ENCODE measurements at regions not wholly inside any gene's neighbourhood (a gene's known extent, or its start where the extent isn't known, plus 50 kb on each side); places are given as distances from the start of the nearest gene placed in this dataset.
"Not testable (repeated sequence)": the region's sequence is repeated elsewhere in the genome, so short reads cannot be mapped to it uniquely, and the experiment has no call there.

DNA sequence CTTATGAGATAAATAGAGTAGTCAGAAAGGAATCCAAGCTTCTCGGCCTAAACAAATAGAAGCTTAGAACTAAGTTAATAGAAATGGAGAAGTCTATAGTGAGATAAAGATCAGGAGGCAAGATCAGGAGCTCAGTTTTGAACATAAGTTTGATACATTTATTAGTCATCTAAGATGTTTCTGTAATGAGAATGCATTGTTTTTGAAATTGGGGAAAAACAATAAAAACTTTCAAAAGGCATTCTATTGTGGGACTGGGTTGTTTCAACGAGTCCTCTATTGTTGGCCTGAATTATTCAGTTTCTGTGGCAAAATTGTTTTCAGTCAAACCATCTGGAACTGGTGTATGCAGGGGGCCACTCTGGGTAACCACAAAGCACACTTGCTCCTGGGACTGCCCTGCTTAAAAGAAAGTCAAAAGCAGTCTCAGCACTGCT is 181.0 kb upstream of the CLINT1 start:
- no peak for DNase-seq

GRCh38 chr5:158039441-158039840 is 180.5 kb upstream of the CLINT1 start:
- DNase-seq: no peak

GRCh38 chr5:158036983-158037595 is 178.1 kb upstream of the CLINT1 start:
- DNase-seq: not testable (repeated sequence)

DNA sequence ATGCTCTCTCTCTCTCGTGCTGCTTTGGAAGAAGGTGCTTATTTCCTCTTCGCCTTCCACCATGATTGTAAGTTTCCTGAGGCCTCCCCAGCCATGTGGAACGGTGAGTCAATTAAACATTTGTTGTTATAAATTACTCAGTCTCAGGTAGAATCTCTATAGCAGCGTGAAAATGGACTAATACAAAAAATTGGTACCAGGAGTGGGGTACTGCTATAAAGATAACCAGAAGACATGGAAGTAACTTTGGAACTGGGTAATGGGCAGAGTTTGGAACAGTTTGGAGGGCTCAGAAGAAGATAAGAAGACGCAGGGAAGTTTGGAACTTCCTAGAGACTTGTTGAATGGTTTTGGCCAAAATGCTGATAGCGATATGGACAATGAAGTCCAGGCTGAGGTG is 175.6 kb upstream of the CLINT1 start:
- not testable (repeated sequence) for DNase-seq

DNA sequence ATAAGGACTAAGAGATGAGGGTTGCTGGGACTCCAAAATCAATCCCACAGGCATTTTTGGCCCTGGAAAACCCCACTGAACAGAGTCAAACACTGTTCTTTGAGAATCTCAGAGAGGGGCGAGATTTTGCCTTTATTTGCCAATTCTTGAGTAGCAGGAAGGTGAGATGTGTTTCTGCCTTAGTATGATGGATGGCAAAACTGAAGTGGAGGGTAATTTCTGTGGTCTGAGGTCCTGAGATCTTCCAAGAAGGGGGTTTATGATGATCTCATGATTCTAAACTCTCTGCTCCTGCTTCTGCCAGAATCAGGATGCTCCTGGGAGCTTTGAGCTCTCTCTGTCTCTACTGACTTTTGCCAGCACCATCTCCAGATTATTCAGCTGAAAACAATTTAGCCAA is 174.8 kb upstream of the CLINT1 start:
- DNase-seq: no peak

DNA sequence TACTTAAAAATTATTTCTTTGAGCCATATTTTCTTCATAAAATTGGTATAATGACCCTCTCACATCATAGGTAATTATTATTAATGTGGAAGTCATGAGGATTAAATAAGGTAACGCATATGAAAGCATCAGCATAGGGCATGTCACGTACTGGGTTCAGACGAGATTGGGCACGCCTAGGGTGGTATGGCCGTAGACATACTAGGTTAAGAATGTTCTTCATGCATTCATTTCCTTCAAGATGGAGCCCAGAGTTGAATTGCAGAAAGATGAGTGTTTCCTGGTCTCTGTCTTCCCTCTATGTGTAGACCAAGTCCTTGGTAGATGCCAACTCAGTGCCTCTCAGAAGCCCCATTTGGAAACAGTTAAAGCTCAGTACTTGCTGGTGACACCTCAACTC is 174.1 kb upstream of the CLINT1 start:
- no peak for DNase-seq

DNA sequence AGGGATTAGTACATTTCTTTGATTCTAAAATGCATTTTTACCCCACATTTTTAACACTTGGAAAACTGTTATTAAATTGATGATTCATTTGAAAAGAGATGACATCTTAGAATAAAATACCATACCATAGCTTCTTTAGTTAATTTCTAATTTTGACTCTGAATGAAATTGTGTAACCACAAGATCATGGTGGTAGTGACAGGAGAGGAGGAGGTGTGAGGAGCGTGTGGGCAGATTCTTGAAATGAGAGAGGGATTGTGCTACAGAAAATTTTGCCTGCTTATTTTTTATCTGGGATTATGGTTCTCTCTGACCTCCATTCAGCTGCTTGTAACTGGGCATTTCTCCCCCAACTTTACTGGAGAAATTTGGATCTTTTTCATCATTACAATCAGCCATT is 173.3 kb upstream of the CLINT1 start:
- no peak for DNase-seq

DNA sequence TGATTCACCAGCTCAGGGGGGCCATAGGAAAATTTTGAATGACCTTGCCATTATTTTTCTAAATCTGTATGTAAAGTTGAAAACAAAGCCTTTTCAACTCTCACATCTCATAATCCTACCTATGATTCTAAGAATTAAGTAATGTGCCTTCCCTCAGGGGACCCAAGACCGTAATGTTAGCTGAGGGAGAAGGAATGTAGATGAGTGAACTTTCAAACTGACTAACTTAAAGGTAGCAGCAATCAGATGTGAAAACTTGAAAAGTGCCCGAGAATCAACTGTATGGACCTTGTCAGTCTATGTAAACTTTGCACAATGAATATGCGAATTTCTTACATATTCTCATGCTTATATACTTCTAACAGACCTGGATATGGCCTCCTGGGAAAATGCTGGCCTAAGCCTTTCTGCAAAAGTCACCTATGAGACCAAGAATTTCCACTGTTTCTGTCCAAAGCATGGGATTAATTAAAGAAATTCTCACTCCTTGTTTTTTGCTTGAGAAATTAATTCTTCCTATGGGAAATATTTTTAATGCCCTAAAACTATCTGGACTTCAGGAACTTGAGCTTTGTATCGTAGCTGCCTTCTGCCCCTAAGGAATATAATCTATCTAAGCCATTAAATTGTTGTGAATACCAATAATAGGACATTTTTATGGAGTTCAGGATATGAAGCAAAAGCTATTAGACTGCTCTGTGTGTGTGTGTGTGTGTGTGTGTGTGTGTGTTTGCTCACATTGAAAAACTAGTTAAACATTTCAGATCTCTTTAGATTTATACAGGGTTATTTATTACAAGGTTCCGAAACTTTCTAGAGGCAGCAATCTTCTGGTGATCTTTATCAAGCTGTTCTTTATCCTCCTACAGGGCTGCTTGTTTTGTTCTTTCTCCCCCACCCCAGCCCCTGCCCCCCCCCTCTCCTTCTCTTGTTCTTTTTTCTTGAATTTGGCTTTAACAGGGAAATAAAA is 169.1 kb upstream of the CLINT1 start:
- no peak for DNase-seq

- DNase-seq: no peak
Measured at GRCh38 chr5:158026304-158027031, 167.5 kb upstream of the CLINT1 start.

DNA sequence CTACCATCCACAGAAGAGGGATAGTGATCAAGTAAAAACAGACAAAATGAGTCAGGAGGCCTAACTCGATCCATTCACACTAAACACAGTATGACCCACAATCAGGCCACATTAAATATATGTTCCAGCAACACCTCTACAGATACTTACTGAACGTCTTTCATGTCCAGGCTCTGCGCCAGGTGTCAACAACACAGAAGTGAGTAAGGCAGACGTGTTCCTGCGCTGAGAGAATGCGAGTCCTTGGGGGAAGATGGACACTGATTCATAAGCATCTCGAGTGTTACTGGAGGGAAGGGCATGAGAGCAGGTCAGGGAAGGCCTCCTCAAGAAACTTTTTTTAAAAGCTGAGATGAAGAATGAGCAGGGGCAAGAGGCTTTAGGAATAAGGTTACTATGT is 164.3 kb upstream of the CLINT1 start:
- DNase-seq: no peak

- DNase-seq: no peak
Measured at GRCh38 chr5:158022837-158023236, 163.9 kb upstream of the CLINT1 start.

DNA sequence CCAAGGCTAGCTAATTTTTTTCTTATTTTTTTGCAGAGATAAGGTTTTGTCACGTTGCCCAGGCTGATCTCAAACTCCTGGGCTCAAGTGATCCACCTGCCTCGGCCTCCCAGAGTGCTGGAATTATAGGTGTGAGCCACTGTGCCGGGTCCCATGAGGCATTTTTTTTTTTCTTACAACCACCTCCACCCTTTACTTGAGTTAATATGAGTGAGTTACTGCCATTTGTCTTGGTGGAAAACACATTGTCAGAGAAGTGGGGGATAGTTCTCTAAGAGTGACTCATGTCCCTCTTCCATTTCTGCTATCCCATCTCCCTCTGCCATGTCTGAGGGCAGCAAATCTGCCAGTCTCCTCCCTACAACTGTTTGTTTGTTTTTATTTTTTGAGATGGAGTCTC is 163.4 kb upstream of the CLINT1 start:
- DNase-seq: no peak

DNA sequence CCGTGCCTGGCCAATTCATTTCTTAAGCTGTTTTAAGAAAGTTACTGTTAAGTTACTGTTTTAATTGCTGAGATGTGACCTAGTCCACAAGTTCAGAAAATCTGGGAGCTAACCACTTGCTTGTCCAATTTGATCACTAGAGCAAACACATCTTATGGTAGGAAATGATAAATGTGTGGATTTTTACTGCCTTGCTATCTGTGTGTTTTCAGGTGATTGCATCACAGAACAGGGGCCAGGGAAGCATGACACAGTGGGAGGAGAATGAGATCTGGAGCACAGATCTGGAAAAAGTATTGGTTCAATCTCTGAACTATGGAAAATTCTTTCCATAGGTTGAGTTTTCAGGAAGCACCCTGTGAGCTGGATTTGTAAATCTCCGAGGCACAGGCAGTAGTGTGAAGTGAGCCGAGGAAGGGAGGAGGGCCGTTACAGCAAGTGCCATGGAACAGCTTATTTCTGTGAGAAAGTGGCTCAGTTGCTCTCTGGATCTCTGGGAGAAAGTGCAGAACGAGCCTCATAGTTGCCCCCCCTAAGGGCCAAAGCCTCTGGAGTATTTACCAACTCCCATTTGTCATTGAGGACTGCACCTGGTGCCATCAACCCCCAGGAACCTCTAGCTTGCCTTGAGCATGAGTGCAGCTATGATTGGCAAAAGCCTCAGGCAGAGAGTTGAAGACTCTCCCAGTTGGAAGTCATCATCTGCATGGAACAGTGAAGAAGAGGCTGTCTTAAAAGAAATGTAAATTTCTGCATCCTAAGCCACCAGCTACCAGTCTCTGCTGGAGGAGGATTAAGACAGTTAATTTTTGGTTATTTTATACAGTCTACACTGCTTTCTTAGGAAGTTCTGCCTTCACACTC is 161.8 kb upstream of the CLINT1 start:
- no peak for DNase-seq

- no peak for DNase-seq
Measured at GRCh38 chr5:158017469-158017868, 158.5 kb upstream of the CLINT1 start.

DNA sequence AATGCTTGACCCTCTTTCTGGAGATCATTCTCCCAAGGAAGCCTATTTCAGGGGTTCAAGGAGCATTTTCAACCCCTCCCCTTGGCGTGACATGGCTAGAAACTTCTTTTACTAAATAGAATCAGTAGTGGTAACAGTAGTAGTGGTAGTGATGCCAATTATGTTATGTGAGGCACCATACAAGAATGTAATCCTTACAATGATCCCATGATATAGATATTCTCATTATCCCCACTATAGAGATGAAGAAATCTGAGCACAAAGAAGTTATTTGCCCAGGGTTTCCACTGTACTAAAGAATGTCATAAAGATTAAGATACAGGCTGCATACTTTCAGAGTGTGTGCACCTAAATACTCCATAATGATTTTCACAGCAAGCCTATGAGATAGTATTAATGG is 155.4 kb upstream of the CLINT1 start:
- DNase-seq: no peak

- no peak for DNase-seq
Measured at GRCh38 chr5:158013939-158014338, 155.0 kb upstream of the CLINT1 start.

GRCh38 chr5:158013303-158013702 is 154.4 kb upstream of the CLINT1 start:
- DNase-seq: no peak

DNA sequence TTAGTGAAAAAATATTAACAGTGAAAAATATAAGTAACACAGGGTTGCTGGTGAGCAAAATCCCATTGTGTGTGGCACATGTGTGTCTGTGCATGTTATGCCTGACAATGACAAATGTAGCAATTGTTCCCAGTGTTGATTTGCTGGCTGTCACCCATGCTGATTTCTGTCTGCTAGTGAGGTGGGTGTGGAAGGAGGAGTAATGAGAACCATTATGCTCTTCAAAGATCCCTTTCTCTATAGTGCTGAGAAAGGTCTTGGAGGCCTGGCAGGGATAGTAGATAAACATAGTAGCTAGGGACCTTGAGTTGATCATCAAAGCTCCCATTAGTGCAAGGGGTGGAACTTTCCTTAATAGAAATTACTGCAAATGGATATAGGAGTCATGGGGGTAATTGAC is 152.5 kb upstream of the CLINT1 start:
- DNase-seq: no peak

DNA sequence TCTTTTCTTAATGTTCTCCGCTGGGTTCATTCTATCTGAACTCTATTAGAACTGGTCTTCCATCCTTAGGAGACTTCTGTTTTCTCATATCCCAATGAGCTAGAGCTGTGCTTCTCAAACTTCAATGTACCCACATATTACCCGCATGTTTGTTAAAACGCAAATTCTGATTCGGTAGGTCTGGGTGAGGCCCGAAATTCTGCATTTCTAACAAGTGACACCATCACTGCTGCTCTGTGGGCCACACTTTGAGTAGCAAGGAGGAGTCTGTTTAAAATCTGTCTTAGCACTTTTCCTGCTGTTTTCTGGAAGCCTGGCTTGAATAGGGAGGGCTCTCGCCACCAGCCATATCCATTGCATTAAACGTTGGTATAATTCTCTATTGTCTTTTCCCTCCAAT is 151.9 kb upstream of the CLINT1 start:
- no peak for DNase-seq

GRCh38 chr5:158007336-158007735 is 148.4 kb upstream of the CLINT1 start:
- DNase-seq: no peak

DNA sequence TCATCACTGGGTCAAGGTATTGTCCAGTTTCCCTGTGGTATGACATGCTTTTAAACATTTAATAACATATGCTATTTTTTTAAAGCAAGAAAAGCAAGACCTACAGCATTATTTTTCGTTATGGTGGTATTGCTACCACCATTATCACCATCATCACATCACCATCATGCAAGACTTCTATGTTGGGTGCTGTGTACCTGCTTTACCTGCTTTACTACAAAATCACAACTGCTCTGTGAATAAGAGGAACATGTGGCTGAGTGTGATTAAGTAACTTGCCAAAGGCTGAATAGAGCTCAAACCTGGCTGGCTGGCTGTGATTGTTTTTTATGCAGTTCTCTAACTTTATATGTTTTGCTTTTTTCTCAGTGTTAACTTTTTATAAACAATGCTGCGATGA is 140.8 kb upstream of the CLINT1 start:
- DNase-seq: no peak

DNA sequence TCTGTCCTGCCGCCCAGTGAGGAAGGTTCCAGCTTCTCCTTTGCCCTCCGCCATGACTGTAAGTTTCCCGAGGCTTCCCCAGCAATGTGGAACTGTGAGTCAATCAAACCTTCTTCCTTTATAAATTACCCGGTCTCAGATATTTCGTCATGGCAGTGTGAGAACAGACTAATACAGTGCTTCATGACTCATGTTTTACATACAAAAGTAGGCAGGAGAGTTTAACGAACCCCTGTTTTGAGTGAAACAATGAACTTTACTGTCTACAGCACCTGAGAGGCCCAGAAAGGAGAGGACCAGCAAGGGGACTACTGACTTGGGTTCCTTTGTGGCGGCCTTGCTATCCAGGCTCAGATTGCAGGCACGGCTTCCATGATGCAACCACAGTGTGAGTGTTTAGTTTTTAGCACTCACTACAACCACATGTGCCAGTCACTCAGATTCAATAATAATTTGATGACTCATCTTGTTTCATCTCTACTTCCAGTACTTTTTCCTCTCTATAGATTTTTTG is 139.1 kb upstream of the CLINT1 start:
- DNase-seq: no peak

Data from NCI-H1105 (cell line).